GM23338 (cell line): ENCODE measurements at regions not wholly inside any gene's neighbourhood (a gene's known extent, or its start where the extent isn't known, plus 50 kb on each side); places are given as distances from the start of the nearest gene placed in this dataset.

ENCODE experiments used
- ATAC-seq: fragments of 200-7000 bp; cut with Tn5 transposase; 3 replicates; pipeline ENCODE4 v1.9.1; 2020
- DNase-seq: peaks from one replicate; pipeline ENCODE4 v3.0.0-alpha.2; 2015; ENCODE audit warnings: low spot score
- H2AFZ ChIP-seq: fragments of 200-600 bp; sonication (generic); 2 replicates; pipeline ENCODE4 v1.8.0; 2016; ENCODE audit warnings: antibody characterized with exemption, mild to moderate bottlenecking, moderate library complexity
- H3F3A ChIP-seq: fragments of 200-600 bp; sonication (generic); replicated peaks from 2 replicates; pipeline ENCODE4 v1.8.0; 2017; ENCODE audit warnings: antibody characterized with exemption, mixed run types, low read depth
- H3K27ac ChIP-seq: fragments of 200-600 bp; sonication (generic); 2 replicates; pipeline ENCODE4 v1.6.1; 2016; ENCODE audit warnings: low read depth
- H3K27me3 ChIP-seq: fragments of 200-600 bp; sonication (generic); 2 replicates; pipeline ENCODE4 v1.8.0; 2016; ENCODE audit warnings: mild to moderate bottlenecking, mixed run types, moderate library complexity; ENCODE audit not compliant: insufficient read depth
- H3K36me3 ChIP-seq: fragments of 200-600 bp; sonication (generic); 2 replicates; pipeline ENCODE4 v1.8.0; 2016; ENCODE audit warnings: mild to moderate bottlenecking; ENCODE audit not compliant: insufficient read depth
- H3K4me1 ChIP-seq: fragments of 200-600 bp; sonication (generic); 2 replicates; pipeline ENCODE4 v1.8.0; 2016; ENCODE audit warnings: mild to moderate bottlenecking, moderate library complexity; ENCODE audit not compliant: insufficient read depth
- H3K4me2 ChIP-seq: fragments of 200-600 bp; sonication (generic); 2 replicates; pipeline ENCODE4 v1.7.1; 2017; ENCODE audit warnings: mixed run types
- H3K4me3 ChIP-seq: fragments of 200-600 bp; sonication (generic); 2 replicates; pipeline ENCODE4 v1.6.1; 2016; ENCODE audit warnings: mixed run types
- H3K79me2 ChIP-seq: fragments of 200-600 bp; sonication (generic); replicated peaks from 2 replicates; pipeline ENCODE4 v1.8.0; 2017; ENCODE audit warnings: mild to moderate bottlenecking; ENCODE audit not compliant: insufficient read depth
- H3K9me2 ChIP-seq: fragments of 200-600 bp; sonication (generic); 2 replicates; pipeline ENCODE4 v1.8.0; 2017; ENCODE audit not compliant: insufficient read depth
- H4K20me1 ChIP-seq: fragments of 200-600 bp; sonication (generic); replicated peaks from 2 replicates; pipeline ENCODE4 v1.8.0; 2017; ENCODE audit warnings: mild to moderate bottlenecking; ENCODE audit not compliant: insufficient read depth
- H3K27ac Mint-ChIP-seq: 2 replicates; pipeline ENCODE4 v1.8.0; 2020; ENCODE audit warnings: inconsistent platforms, mild to moderate bottlenecking, moderate library complexity, mixed read lengths
- H3K27me3 Mint-ChIP-seq: 3 replicates; pipeline ENCODE4 v1.8.0; 2022; ENCODE audit warnings: low read depth, mild to moderate bottlenecking, moderate library complexity, mixed read lengths, inconsistent platforms; ENCODE audit not compliant: insufficient read depth, poor library complexity
- H3K36me3 Mint-ChIP-seq: 3 replicates; pipeline ENCODE4 v1.8.0; 2021; ENCODE audit warnings: low read depth, mild to moderate bottlenecking, inconsistent platforms, moderate library complexity, mixed read lengths
- H3K4me1 Mint-ChIP-seq: 3 replicates; pipeline ENCODE4 v1.8.0; 2020; ENCODE audit warnings: mild to moderate bottlenecking, inconsistent platforms, mixed read lengths
- H3K4me3 Mint-ChIP-seq: 3 replicates; pipeline ENCODE4 v1.8.0; 2021; ENCODE audit warnings: moderate library complexity, mild to moderate bottlenecking, inconsistent platforms, mixed read lengths
- H3K9me3 Mint-ChIP-seq: 3 replicates; pipeline ENCODE4 v1.8.0; 2020; ENCODE audit warnings: moderate library complexity, mild to moderate bottlenecking, inconsistent platforms, mixed read lengths
- NANOG ChIP-seq: IDR thresholded peaks from 2 replicates; pipeline ENCODE4 v1.6.1; 2016; ENCODE audit warnings: antibody characterized with exemption, borderline replicate concordance
- ZNF331 ChIP-seq: fragments of 250-450 bp; sonication (Bioruptor Pico); IDR thresholded peaks from 2 replicates; pipeline ENCODE4 v1.5.0; 2020; ENCODE audit warnings: low read depth, mild to moderate bottlenecking, moderate library complexity
- TF ChIP-seq, protein P1 (sequence below): fragments of 250-450 bp; sonication (Bioruptor Pico); IDR thresholded peaks from 2 replicates; pipeline ENCODE4 v1.5.0; 2020; ENCODE audit warnings: mild to moderate bottlenecking, moderate library complexity
- TF ChIP-seq, protein P2 (sequence below): IDR thresholded peaks from one replicate; pipeline ENCODE4 v1.6.1; 2018; ENCODE audit warnings: antibody characterized with exemption; ENCODE audit not compliant: unreplicated experiment

DNA sequence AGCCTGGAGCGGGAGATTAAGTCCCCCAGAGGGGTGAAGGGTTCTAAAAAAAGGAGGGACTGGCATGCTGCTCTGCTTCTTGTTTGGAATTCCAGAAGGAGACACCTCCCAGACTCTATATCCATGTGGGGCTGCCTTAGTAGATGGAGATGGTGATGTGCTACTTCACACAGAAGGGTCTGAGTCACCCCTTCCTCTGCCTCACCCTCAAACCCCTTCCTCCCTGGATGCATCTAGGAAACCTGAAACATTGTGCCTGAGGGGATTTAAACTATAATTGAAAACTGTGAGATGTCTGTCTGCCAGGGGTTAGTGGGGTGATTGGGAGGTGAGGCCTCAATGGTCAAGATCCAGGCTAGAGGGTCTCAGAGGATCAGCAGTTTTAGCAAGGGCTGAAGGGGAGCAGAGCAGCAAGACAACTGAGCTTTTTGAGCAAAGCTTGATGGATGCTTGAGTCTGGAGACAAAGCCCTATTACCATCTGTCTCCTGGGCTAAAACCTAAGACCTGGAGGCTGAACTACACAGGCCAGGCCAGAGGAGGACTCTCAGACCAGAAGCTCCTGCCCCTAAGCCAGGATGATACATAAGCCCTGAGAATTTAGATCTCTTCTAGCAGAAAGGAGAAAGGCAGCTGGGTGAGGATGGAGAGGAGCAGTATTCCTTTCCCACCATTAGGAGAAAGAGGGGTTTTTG is 314.7 kb upstream of the ATP2B1 start (continued):
- TF ChIP-seq, protein P1, sequence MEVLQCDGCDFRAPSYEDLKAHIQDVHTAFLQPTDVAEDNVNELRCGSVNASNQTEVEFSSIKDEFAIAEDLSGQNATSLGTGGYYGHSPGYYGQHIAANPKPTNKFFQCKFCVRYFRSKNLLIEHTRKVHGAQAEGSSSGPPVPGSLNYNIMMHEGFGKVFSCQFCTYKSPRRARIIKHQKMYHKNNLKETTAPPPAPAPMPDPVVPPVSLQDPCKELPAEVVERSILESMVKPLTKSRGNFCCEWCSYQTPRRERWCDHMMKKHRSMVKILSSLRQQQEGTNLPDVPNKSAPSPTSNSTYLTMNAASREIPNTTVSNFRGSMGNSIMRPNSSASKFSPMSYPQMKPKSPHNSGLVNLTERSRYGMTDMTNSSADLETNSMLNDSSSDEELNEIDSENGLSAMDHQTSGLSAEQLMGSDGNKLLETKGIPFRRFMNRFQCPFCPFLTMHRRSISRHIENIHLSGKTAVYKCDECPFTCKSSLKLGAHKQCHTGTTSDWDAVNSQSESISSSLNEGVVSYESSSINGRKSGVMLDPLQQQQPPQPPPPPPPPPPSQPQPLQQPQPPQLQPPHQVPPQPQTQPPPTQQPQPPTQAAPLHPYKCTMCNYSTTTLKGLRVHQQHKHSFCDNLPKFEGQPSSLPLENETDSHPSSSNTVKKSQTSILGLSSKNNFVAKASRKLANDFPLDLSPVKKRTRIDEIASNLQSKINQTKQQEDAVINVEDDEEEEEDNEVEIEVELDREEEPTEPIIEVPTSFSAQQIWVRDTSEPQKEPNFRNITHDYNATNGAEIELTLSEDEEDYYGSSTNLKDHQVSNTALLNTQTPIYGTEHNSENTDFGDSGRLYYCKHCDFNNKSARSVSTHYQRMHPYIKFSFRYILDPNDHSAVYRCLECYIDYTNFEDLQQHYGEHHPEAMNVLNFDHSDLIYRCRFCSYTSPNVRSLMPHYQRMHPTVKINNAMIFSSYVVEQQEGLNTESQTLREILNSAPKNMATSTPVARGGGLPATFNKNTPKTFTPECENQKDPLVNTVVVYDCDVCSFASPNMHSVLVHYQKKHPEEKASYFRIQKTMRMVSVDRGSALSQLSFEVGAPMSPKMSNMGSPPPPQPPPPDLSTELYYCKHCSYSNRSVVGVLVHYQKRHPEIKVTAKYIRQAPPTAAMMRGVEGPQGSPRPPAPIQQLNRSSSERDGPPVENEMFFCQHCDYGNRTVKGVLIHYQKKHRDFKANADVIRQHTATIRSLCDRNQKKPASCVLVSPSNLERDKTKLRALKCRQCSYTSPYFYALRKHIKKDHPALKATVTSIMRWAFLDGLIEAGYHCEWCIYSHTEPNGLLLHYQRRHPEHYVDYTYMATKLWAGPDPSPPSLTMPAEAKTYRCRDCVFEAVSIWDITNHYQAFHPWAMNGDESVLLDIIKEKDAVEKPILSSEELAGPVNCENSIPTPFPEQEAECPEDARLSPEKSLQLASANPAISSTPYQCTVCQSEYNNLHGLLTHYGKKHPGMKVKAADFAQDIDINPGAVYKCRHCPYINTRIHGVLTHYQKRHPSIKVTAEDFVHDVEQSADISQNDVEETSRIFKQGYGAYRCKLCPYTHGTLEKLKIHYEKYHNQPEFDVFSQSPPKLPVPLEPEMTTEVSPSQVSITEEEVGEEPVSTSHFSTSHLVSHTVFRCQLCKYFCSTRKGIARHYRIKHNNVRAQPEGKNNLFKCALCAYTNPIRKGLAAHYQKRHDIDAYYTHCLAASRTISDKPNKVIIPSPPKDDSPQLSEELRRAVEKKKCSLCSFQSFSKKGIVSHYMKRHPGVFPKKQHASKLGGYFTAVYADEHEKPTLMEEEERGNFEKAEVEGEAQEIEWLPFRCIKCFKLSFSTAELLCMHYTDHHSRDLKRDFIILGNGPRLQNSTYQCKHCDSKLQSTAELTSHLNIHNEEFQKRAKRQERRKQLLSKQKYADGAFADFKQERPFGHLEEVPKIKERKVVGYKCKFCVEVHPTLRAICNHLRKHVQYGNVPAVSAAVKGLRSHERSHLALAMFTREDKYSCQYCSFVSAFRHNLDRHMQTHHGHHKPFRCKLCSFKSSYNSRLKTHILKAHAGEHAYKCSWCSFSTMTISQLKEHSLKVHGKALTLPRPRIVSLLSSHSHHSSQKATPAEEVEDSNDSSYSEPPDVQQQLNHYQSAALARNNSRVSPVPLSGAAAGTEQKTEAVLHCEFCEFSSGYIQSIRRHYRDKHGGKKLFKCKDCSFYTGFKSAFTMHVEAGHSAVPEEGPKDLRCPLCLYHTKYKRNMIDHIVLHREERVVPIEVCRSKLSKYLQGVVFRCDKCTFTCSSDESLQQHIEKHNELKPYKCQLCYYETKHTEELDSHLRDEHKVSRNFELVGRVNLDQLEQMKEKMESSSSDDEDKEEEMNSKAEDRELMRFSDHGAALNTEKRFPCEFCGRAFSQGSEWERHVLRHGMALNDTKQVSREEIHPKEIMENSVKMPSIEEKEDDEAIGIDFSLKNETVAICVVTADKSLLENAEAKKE, result no peak
- TF ChIP-seq ZNF331 (CRISPR knock-in tag) (no peak), NANOG (no peak)

DNA sequence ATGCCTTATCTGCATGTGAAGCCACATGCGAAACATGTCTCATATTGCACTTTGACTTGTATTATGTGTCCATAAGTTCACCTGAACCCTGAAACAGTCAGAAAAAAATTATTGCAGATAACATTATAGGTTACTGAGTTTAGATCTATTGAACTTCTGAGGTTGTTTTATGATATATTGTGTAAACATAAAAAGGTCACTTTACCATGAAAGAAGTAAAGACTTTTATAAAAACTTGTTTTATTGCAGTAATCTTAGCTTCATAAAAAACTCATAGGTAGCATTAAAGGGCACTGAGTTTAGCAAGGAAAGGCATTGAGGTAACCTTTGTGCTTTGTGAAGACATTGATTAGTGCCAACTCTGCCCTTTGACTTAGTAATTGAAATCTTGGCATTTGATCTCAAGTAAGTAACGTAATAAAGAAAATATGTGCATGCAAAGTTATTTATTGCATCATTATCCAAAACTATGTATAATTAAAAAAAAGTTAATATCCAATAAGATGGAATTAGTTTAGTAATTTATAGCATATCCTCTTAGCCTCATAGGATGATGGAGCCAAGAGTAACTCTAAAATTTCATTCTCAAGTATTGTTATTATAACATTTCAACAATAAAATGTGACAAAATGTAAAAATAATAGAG is 313.3 kb upstream of the ATP2B1 start:
- H3K27ac Mint-ChIP-seq, result no peak overlapping the region
- H3K27me3 ChIP-seq, result no peaks in the 10 kb centered on the region
- TF ChIP-seq, protein P2, sequence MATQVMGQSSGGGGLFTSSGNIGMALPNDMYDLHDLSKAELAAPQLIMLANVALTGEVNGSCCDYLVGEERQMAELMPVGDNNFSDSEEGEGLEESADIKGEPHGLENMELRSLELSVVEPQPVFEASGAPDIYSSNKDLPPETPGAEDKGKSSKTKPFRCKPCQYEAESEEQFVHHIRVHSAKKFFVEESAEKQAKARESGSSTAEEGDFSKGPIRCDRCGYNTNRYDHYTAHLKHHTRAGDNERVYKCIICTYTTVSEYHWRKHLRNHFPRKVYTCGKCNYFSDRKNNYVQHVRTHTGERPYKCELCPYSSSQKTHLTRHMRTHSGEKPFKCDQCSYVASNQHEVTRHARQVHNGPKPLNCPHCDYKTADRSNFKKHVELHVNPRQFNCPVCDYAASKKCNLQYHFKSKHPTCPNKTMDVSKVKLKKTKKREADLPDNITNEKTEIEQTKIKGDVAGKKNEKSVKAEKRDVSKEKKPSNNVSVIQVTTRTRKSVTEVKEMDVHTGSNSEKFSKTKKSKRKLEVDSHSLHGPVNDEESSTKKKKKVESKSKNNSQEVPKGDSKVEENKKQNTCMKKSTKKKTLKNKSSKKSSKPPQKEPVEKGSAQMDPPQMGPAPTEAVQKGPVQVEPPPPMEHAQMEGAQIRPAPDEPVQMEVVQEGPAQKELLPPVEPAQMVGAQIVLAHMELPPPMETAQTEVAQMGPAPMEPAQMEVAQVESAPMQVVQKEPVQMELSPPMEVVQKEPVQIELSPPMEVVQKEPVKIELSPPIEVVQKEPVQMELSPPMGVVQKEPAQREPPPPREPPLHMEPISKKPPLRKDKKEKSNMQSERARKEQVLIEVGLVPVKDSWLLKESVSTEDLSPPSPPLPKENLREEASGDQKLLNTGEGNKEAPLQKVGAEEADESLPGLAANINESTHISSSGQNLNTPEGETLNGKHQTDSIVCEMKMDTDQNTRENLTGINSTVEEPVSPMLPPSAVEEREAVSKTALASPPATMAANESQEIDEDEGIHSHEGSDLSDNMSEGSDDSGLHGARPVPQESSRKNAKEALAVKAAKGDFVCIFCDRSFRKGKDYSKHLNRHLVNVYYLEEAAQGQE, result no peak
- TF ChIP-seq, protein P1, result no peak

More for the DNA sequence above, 313.3 kb upstream of the ATP2B1 start:
- no peaks in the 10 kb centered on the region for H4K20me1 ChIP-seq
- Mint-ChIP-seq H3K36me3 (no peaks in the 10 kb centered on the region), H3K27me3 (peaks cover 3% of the 10 kb centered on the region), H3K9me3 (no peaks in the 10 kb centered on the region), H3K4me3 (no peak overlapping the region), H3K4me1 (peaks cover 4% of the 10 kb centered on the region; the same call in 1 of the 3 replicates)
- no peaks in the 10 kb centered on the region for H3K9me2 ChIP-seq
- no peaks in the 10 kb centered on the region for H3F3A ChIP-seq
- no peaks in the 10 kb centered on the region; the same call in 1 of the 2 replicates for H3K4me1 ChIP-seq
- no peak overlapping the region for H3K4me3 ChIP-seq
- no peaks in the 10 kb centered on the region for H3K79me2 ChIP-seq
- no peak overlapping the region for H2AFZ ChIP-seq
- H3K4me2 ChIP-seq, result no peak overlapping the region
- H3K36me3 ChIP-seq, result no peaks in the 10 kb centered on the region
- DNase-seq, result no peak
- no peak for ATAC-seq
- no peak overlapping the region for H3K27ac ChIP-seq
